ENCODE measurements at regions not wholly inside any gene's neighbourhood (a gene's known extent, or its start where the extent isn't known, plus 50 kb on each side); places are given as distances from the start of the nearest gene placed in this dataset.
"Not testable (repeated sequence)": the region's sequence is repeated elsewhere in the genome, so short reads cannot be mapped to it uniquely, and the experiment has no call there.

- DNase-seq = no peak
Observed at GRCh38 chrX:39418731-39419638, 617.7 kb downstream of the MID1IP1 start.

GRCh38 chrX:39421006-39421405 is 619.7 kb downstream of the MID1IP1 start:
- DNase-seq = no peak

- no peak for DNase-seq
Observed at GRCh38 chrX:39425124-39425806, 624.0 kb downstream of the MID1IP1 start.

- no peak for DNase-seq
Observed at GRCh38 chrX:39426101-39426500, 624.8 kb downstream of the MID1IP1 start.

- DNase-seq = no peak
Observed at GRCh38 chrX:39427492-39427891, 626.2 kb downstream of the MID1IP1 start.

GRCh38 chrX:39427906-39428305 is 626.6 kb downstream of the MID1IP1 start:
- no peak for DNase-seq

GRCh38 chrX:39430551-39430950 is 629.3 kb downstream of the MID1IP1 start:
- DNase-seq = no peak

- DNase-seq = no peak
Observed at GRCh38 chrX:39431893-39432292, 630.6 kb downstream of the MID1IP1 start.

GRCh38 chrX:39434671-39435070 is 633.4 kb downstream of the MID1IP1 start:
- DNase-seq = not testable (repeated sequence)

- DNase-seq = not testable (repeated sequence)
Observed at GRCh38 chrX:39436538-39436937, 635.3 kb downstream of the MID1IP1 start.

- no peak for DNase-seq
Observed at GRCh38 chrX:39437670-39438441, 636.6 kb downstream of the MID1IP1 start.

GRCh38 chrX:39438603-39439602 is 637.6 kb downstream of the MID1IP1 start:
- DNase-seq = no peak

GRCh38 chrX:39439906-39440798 is 638.9 kb downstream of the MID1IP1 start:
- DNase-seq = no peak

- no peak for DNase-seq
Observed at GRCh38 chrX:39440799-39441284, 639.6 kb downstream of the MID1IP1 start.

GRCh38 chrX:39442332-39442731 is 641.1 kb downstream of the MID1IP1 start:
- DNase-seq = no peak

- DNase-seq = no peak
Observed at GRCh38 chrX:39443240-39443639, 642.0 kb downstream of the MID1IP1 start.

- DNase-seq = peak; percentile 33
Observed at GRCh38 chrX:39445336-39445735, 644.1 kb downstream of the MID1IP1 start.

- no peak for DNase-seq
Observed at GRCh38 chrX:39449352-39449751, 648.1 kb downstream of the MID1IP1 start.

- no peak for DNase-seq
Observed at GRCh38 chrX:39450234-39450977, 647.4 kb downstream of the BCOR start.

- no peak for DNase-seq
Observed at GRCh38 chrX:39451046-39451445, 646.7 kb downstream of the BCOR start.
